DOHH2 (cell line): ENCODE measurements at regions not wholly inside any gene's neighbourhood (a gene's known extent, or its start where the extent isn't known, plus 50 kb on each side); places are given as distances from the start of the nearest gene placed in this dataset.

Source experiments
- CTCF ChIP-seq: fragments of 200-600 bp; sonication (generic); IDR thresholded peaks from one replicate; pipeline ENCODE4 v1.5.1; 2014; ENCODE audit warnings: antibody characterized with exemption, mild to moderate bottlenecking, low read depth, low read length; ENCODE audit not compliant: poor library complexity, severe bottlenecking
- EZH2phosphoT487 ChIP-seq: fragments of 200-600 bp; sonication (generic); IDR thresholded peaks from 2 replicates; pipeline ENCODE4 v1.6.1; 2017; ENCODE audit warnings: borderline replicate concordance, mild to moderate bottlenecking, antibody characterized with exemption, low read length, moderate library complexity, mixed read lengths

DNA sequence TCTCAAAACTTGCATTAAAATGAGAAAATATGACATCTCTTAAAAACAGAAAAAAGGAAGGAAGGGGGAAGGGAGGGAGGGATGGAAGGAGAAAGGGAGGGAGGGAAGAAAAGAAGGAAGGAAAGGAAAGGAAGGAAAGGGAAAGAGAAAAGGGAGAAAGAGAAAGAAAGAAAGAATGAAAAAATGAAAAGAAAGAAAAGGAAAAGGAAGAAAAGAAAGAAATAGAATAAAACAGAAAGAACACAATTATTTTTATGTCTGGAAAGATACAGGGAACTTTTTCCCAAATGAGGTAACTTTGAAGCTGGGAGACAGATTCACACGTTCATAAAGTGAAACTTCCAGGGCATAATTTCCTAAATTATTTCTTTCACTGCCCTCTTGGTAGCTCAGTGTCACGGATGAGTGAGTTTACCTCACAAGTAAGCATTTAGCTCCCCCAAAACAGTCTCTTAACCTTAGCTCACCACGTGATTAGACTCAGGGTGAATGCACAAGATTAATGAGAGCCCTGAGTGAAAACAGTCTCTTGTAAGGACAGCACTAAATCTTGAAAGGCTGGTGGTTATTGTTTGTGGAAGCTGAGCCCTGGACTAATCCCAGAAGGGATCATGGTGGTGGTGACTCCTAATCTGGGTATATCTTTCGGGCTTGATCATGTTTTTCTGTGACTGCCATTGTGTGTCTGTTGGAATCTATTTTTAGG lies 74.1 kb upstream of the HDAC9 start:
- TF ChIP-seq CTCF (no peak), EZH2phosphoT487 (no peak)
